NT2/D1 (cell line): ENCODE measurements at regions not wholly inside any gene's neighbourhood (a gene's known extent, or its start where the extent isn't known, plus 50 kb on each side); places are given as distances from the start of the nearest gene placed in this dataset.

Experiments used
- DNase-seq: peaks from one replicate; pipeline ENCODE4 v3.0.0-alpha.2; 2011; ENCODE audit warnings: low read depth, low spot score
- H3K27me3 ChIP-seq: 2 replicates; pipeline ENCODE4 v1.6.0; 2011; ENCODE audit warnings: mild to moderate bottlenecking; ENCODE audit not compliant: insufficient read length, insufficient read depth
- H3K36me3 ChIP-seq: 2 replicates; pipeline ENCODE4 v1.6.1; 2011; ENCODE audit warnings: mild to moderate bottlenecking, low read length, mixed read lengths; ENCODE audit not compliant: insufficient read depth, insufficient read length
- H3K4me1 ChIP-seq: 2 replicates; pipeline ENCODE4 v1.5.1; 2011; ENCODE audit not compliant: insufficient read depth, insufficient read length
- H3K4me3 ChIP-seq: 2 replicates; pipeline ENCODE4 v1.5.1; 2011; ENCODE audit warnings: low read depth; ENCODE audit not compliant: insufficient read length
- H3K9ac ChIP-seq: 2 replicates; pipeline ENCODE4 v1.6.0; 2011; ENCODE audit warnings: low read depth; ENCODE audit not compliant: insufficient read length
- H3K9me3 ChIP-seq: 2 replicates; pipeline ENCODE4 v1.5.1; 2011; ENCODE audit warnings: mild to moderate bottlenecking, low read length; ENCODE audit not compliant: insufficient read depth
- SUZ12 ChIP-seq: IDR thresholded peaks from 2 replicates; pipeline ENCODE4 v1.6.1; 2011; ENCODE audit not compliant: insufficient read length, insufficient read depth; ENCODE audit errors: extremely low read depth
- YY1 ChIP-seq: IDR thresholded peaks from 2 replicates; pipeline ENCODE4 v1.6.1; 2011; ENCODE audit not compliant: insufficient read length, insufficient read depth
- ZNF274 ChIP-seq: IDR thresholded peaks from 2 replicates; pipeline ENCODE4 v1.6.1; 2011; ENCODE audit warnings: mild to moderate bottlenecking, low read depth, low read length

GRCh38 chr1:95427525-95427924 is 193.5 kb downstream of the RWDD3 start:
- no peak for DNase-seq
- no peak for TF ChIP-seq ZNF274
- TF ChIP-seq SUZ12, result no peak
- no peak for TF ChIP-seq YY1
- H3K36me3 ChIP-seq, result no peaks in the 10 kb centered on the region

GRCh38 chr1:95431235-95431634 is 197.2 kb downstream of the RWDD3 start:
- H3K4me1 ChIP-seq, result no peaks in the 10 kb centered on the region
- H3K27me3 ChIP-seq, result no peaks in the 10 kb centered on the region
- H3K9ac ChIP-seq, result no peak overlapping the region
- H3K4me3 ChIP-seq, result no peak overlapping the region
- TF ChIP-seq SUZ12, result no peak
- no peak for TF ChIP-seq YY1
- no peak for TF ChIP-seq ZNF274
- H3K9me3 ChIP-seq, result no peaks in the 10 kb centered on the region
- H3K36me3 ChIP-seq, result no peaks in the 10 kb centered on the region
- no peak for DNase-seq

More at GRCh38 chr1:95427525-95427924, 193.5 kb downstream of the RWDD3 start:
- Histone ChIP-seq H3K4me3 (no peak overlapping the region), H3K9ac (no peak overlapping the region), H3K27me3 (no peaks in the 10 kb centered on the region), H3K4me1 (no peaks in the 10 kb centered on the region), H3K9me3 (no peaks in the 10 kb centered on the region)

- no peak overlapping the region for H3K9ac ChIP-seq
- no peak for TF ChIP-seq ZNF274
- no peak for TF ChIP-seq SUZ12
- no peak for TF ChIP-seq YY1
- no peaks in the 10 kb centered on the region for H3K4me1 ChIP-seq
- no peaks in the 10 kb centered on the region for H3K27me3 ChIP-seq
- H3K4me3 ChIP-seq, result no peak overlapping the region
- H3K9me3 ChIP-seq, result no peaks in the 10 kb centered on the region
- H3K36me3 ChIP-seq, result no peaks in the 10 kb centered on the region
- DNase-seq, result no peak
Measured at GRCh38 chr1:95435611-95436010, 201.6 kb downstream of the RWDD3 start.

- no peaks in the 10 kb centered on the region for H3K36me3 ChIP-seq
- no peaks in the 10 kb centered on the region for H3K27me3 ChIP-seq
- no peak overlapping the region for H3K9ac ChIP-seq
- no peak overlapping the region for H3K4me3 ChIP-seq
- no peaks in the 10 kb centered on the region for H3K4me1 ChIP-seq
- DNase-seq, result no peak
- no peaks in the 10 kb centered on the region for H3K9me3 ChIP-seq
- TF ChIP-seq ZNF274 (no peak), YY1 (no peak), SUZ12 (no peak)
Measured at GRCh38 chr1:95437011-95437410, 203.0 kb downstream of the RWDD3 start.

GRCh38 chr1:95437781-95438180 is 203.8 kb downstream of the RWDD3 start:
- TF ChIP-seq SUZ12 (no peak), ZNF274 (no peak), YY1 (no peak)
- H3K9ac ChIP-seq, result no peak overlapping the region
- DNase-seq, result no peak
- no peaks in the 10 kb centered on the region for H3K36me3 ChIP-seq
- H3K4me1 ChIP-seq, result no peaks in the 10 kb centered on the region
- no peaks in the 10 kb centered on the region for H3K27me3 ChIP-seq
- H3K4me3 ChIP-seq, result no peak overlapping the region
- no peaks in the 10 kb centered on the region for H3K9me3 ChIP-seq

- Histone ChIP-seq H3K36me3 (no peaks in the 10 kb centered on the region), H3K4me1 (no peaks in the 10 kb centered on the region), H3K9me3 (no peaks in the 10 kb centered on the region), H3K4me3 (no peak overlapping the region), H3K27me3 (no peaks in the 10 kb centered on the region), H3K9ac (no peak overlapping the region)
- TF ChIP-seq ZNF274, result no peak
- no peak for TF ChIP-seq SUZ12
- TF ChIP-seq YY1, result no peak
- DNase-seq, result no peak
Measured at GRCh38 chr1:95438218-95438948, 204.4 kb downstream of the RWDD3 start.

GRCh38 chr1:95440511-95440910 is 206.5 kb downstream of the RWDD3 start:
- no peak overlapping the region for H3K4me3 ChIP-seq
- H3K9ac ChIP-seq, result no peak overlapping the region
- DNase-seq, result no peak
- no peaks in the 10 kb centered on the region for H3K9me3 ChIP-seq
- no peaks in the 10 kb centered on the region for H3K4me1 ChIP-seq
- H3K27me3 ChIP-seq, result no peaks in the 10 kb centered on the region
- TF ChIP-seq SUZ12 (no peak), YY1 (no peak), ZNF274 (no peak)
- H3K36me3 ChIP-seq, result no peaks in the 10 kb centered on the region
